ENCODE measurements at regions not wholly inside any gene's neighbourhood (a gene's known extent, or its start where the extent isn't known, plus 50 kb on each side); places are given as distances from the start of the nearest gene placed in this dataset.

GRCh38 chr12:85697003-85697402 lies 139.2 kb downstream of the RASSF9 start:
- H3K27ac Mint-ChIP-seq, result no peak overlapping the region
- H3K36me3 Mint-ChIP-seq (ENCODE audit: low read depth), result no peaks in the 10 kb centered on the region
- no peaks in the 10 kb centered on the region for H3K9me3 Mint-ChIP-seq
- H3K4me3 Mint-ChIP-seq, result no peak overlapping the region
- DNase-seq (ENCODE audit: low spot score), result no peak
- intact Hi-C loops (cut with micrococcal nuclease), result no loop called here
- no peaks in the 10 kb centered on the region for H3K27me3 Mint-ChIP-seq (ENCODE audit: insufficient read depth)
- H3K4me1 Mint-ChIP-seq (ENCODE audit: low read depth), result no peaks in the 10 kb centered on the region

- no peak overlapping the region for H3K27ac Mint-ChIP-seq
- no peaks in the 10 kb centered on the region for H3K4me1 Mint-ChIP-seq (ENCODE audit: low read depth)
- no peaks in the 10 kb centered on the region for H3K9me3 Mint-ChIP-seq
- H3K27me3 Mint-ChIP-seq (ENCODE audit: insufficient read depth), result no peaks in the 10 kb centered on the region
- H3K36me3 Mint-ChIP-seq (ENCODE audit: low read depth), result no peaks in the 10 kb centered on the region
- DNase-seq (ENCODE audit: low spot score), result no peak
- intact Hi-C loops (cut with micrococcal nuclease), result no loop called here
- H3K4me3 Mint-ChIP-seq, result no peak overlapping the region
Measured at GRCh38 chr12:85698937-85699336, 137.3 kb downstream of the RASSF9 start.

GRCh38 chr12:85708775-85709174 lies 127.4 kb downstream of the RASSF9 start:
- no peak overlapping the region for H3K4me3 Mint-ChIP-seq
- no peak overlapping the region for H3K27ac Mint-ChIP-seq
- DNase-seq (ENCODE audit: low spot score), result no peak
- H3K4me1 Mint-ChIP-seq (ENCODE audit: low read depth), result no peaks in the 10 kb centered on the region
- intact Hi-C loops (cut with micrococcal nuclease), result no loop called here
- no peaks in the 10 kb centered on the region for H3K9me3 Mint-ChIP-seq
- no peaks in the 10 kb centered on the region for H3K36me3 Mint-ChIP-seq (ENCODE audit: low read depth)
- H3K27me3 Mint-ChIP-seq (ENCODE audit: insufficient read depth), result no peaks in the 10 kb centered on the region

- no peak overlapping the region for H3K27ac Mint-ChIP-seq
- H3K4me3 Mint-ChIP-seq, result no peak overlapping the region
- no peaks in the 10 kb centered on the region for H3K36me3 Mint-ChIP-seq (ENCODE audit: low read depth)
- intact Hi-C loops (cut with micrococcal nuclease), result no loop called here
- no peaks in the 10 kb centered on the region for H3K4me1 Mint-ChIP-seq (ENCODE audit: low read depth)
- H3K27me3 Mint-ChIP-seq (ENCODE audit: insufficient read depth), result no peaks in the 10 kb centered on the region
- no peak for DNase-seq (ENCODE audit: low spot score)
- H3K9me3 Mint-ChIP-seq, result no peaks in the 10 kb centered on the region
Measured at GRCh38 chr12:85711735-85712390, 124.3 kb downstream of the RASSF9 start.

GRCh38 chr12:85713373-85713772 lies 122.8 kb downstream of the RASSF9 start:
- DNase-seq (ENCODE audit: low spot score), result no peak
- Mint-ChIP-seq H3K27me3 (ENCODE audit: insufficient read depth) (no peaks in the 10 kb centered on the region), H3K4me3 (no peak overlapping the region), H3K9me3 (no peaks in the 10 kb centered on the region), H3K36me3 (ENCODE audit: low read depth) (no peaks in the 10 kb centered on the region), H3K27ac (no peak overlapping the region), H3K4me1 (ENCODE audit: low read depth) (no peaks in the 10 kb centered on the region)
- intact Hi-C loops (cut with micrococcal nuclease), result no loop called here

GRCh38 chr12:85714425-85714824 lies 121.8 kb downstream of the RASSF9 start:
- no peak for DNase-seq (ENCODE audit: low spot score)
- H3K9me3 Mint-ChIP-seq, result no peaks in the 10 kb centered on the region
- no peaks in the 10 kb centered on the region for H3K27me3 Mint-ChIP-seq (ENCODE audit: insufficient read depth)
- H3K4me3 Mint-ChIP-seq, result no peak overlapping the region
- no peak overlapping the region for H3K27ac Mint-ChIP-seq
- intact Hi-C loops (cut with micrococcal nuclease), result no loop called here
- H3K4me1 Mint-ChIP-seq (ENCODE audit: low read depth), result no peaks in the 10 kb centered on the region
- no peaks in the 10 kb centered on the region for H3K36me3 Mint-ChIP-seq (ENCODE audit: low read depth)

GRCh38 chr12:85720308-85721033 lies 115.7 kb downstream of the RASSF9 start:
- H3K36me3 Mint-ChIP-seq (ENCODE audit: low read depth), result no peaks in the 10 kb centered on the region
- no peaks in the 10 kb centered on the region for H3K27me3 Mint-ChIP-seq (ENCODE audit: insufficient read depth)
- no peak for DNase-seq (ENCODE audit: low spot score)
- no peaks in the 10 kb centered on the region for H3K9me3 Mint-ChIP-seq
- H3K4me1 Mint-ChIP-seq (ENCODE audit: low read depth), result no peaks in the 10 kb centered on the region
- no peak overlapping the region for H3K4me3 Mint-ChIP-seq
- H3K27ac Mint-ChIP-seq, result no peak overlapping the region
- intact Hi-C loops (cut with micrococcal nuclease), result no loop called here

GRCh38 chr12:85725991-85726390 lies 110.2 kb downstream of the RASSF9 start:
- Mint-ChIP-seq H3K9me3 (no peaks in the 10 kb centered on the region), H3K27ac (no peak overlapping the region), H3K27me3 (ENCODE audit: insufficient read depth) (no peaks in the 10 kb centered on the region), H3K4me3 (no peak overlapping the region), H3K36me3 (ENCODE audit: low read depth) (no peaks in the 10 kb centered on the region), H3K4me1 (ENCODE audit: low read depth) (no peaks in the 10 kb centered on the region)
- intact Hi-C loops (cut with micrococcal nuclease), result no loop called here
- no peak for DNase-seq (ENCODE audit: low spot score)

GRCh38 chr12:85733221-85733840 lies 102.9 kb downstream of the RASSF9 start:
- no peaks in the 10 kb centered on the region for H3K4me1 Mint-ChIP-seq (ENCODE audit: low read depth)
- DNase-seq (ENCODE audit: low spot score), result no peak
- intact Hi-C loops (cut with micrococcal nuclease), result no loop called here
- H3K27ac Mint-ChIP-seq, result no peak overlapping the region
- no peaks in the 10 kb centered on the region for H3K36me3 Mint-ChIP-seq (ENCODE audit: low read depth)
- no peak overlapping the region for H3K4me3 Mint-ChIP-seq
- H3K27me3 Mint-ChIP-seq (ENCODE audit: insufficient read depth), result no peaks in the 10 kb centered on the region
- H3K9me3 Mint-ChIP-seq, result no peaks in the 10 kb centered on the region

GRCh38 chr12:85733984-85734383 lies 102.2 kb downstream of the RASSF9 start:
- Mint-ChIP-seq H3K36me3 (ENCODE audit: low read depth) (no peaks in the 10 kb centered on the region), H3K27me3 (ENCODE audit: insufficient read depth) (no peaks in the 10 kb centered on the region), H3K27ac (no peak overlapping the region), H3K4me3 (no peak overlapping the region), H3K9me3 (no peaks in the 10 kb centered on the region), H3K4me1 (ENCODE audit: low read depth) (no peaks in the 10 kb centered on the region)
- no peak for DNase-seq (ENCODE audit: low spot score)
- intact Hi-C loops (cut with micrococcal nuclease), result no loop called here

- Mint-ChIP-seq H3K27ac (no peak overlapping the region), H3K27me3 (ENCODE audit: insufficient read depth) (no peaks in the 10 kb centered on the region), H3K4me3 (no peak overlapping the region), H3K9me3 (no peaks in the 10 kb centered on the region), H3K4me1 (ENCODE audit: low read depth) (no peaks in the 10 kb centered on the region), H3K36me3 (ENCODE audit: low read depth) (no peaks in the 10 kb centered on the region)
- intact Hi-C loops (cut with micrococcal nuclease), result no loop called here
- no peak for DNase-seq (ENCODE audit: low spot score)
Measured at GRCh38 chr12:85740186-85740585, 96.0 kb downstream of the RASSF9 start.

GRCh38 chr12:85741046-85741445 lies 95.2 kb downstream of the RASSF9 start:
- no peak for DNase-seq (ENCODE audit: low spot score)
- no peaks in the 10 kb centered on the region for H3K9me3 Mint-ChIP-seq
- intact Hi-C loops (cut with micrococcal nuclease), result no loop called here
- H3K27me3 Mint-ChIP-seq (ENCODE audit: insufficient read depth), result no peaks in the 10 kb centered on the region
- no peaks in the 10 kb centered on the region for H3K36me3 Mint-ChIP-seq (ENCODE audit: low read depth)
- H3K4me3 Mint-ChIP-seq, result no peak overlapping the region
- no peak overlapping the region for H3K27ac Mint-ChIP-seq
- no peaks in the 10 kb centered on the region for H3K4me1 Mint-ChIP-seq (ENCODE audit: low read depth)

- Mint-ChIP-seq H3K4me3 (no peak overlapping the region), H3K27me3 (ENCODE audit: insufficient read depth) (no peaks in the 10 kb centered on the region), H3K27ac (no peak overlapping the region), H3K36me3 (ENCODE audit: low read depth) (no peaks in the 10 kb centered on the region), H3K4me1 (ENCODE audit: low read depth) (no peaks in the 10 kb centered on the region), H3K9me3 (no peaks in the 10 kb centered on the region)
- intact Hi-C loops (cut with micrococcal nuclease), result no loop called here
- DNase-seq (ENCODE audit: low spot score), result no peak
Measured at GRCh38 chr12:85747941-85748495, 88.2 kb downstream of the RASSF9 start.
